Stimulated activated CD4-positive, alpha-beta T cell treated with anti-CD3 and anti-CD28 coated beads, Interleukin-15, amount 100 ng/mL, for 24 hours (primary cell): ENCODE measurements at regions not wholly inside any gene's neighbourhood (a gene's known extent, or its start where the extent isn't known, plus 50 kb on each side); places are given as distances from the start of the nearest gene placed in this dataset.
"Not testable (repeated sequence)": the region's sequence is repeated elsewhere in the genome, so short reads cannot be mapped to it uniquely, and the experiment has no call there.

ENCODE experiments used
- DNase-seq: peaks from one replicate; pipeline ENCODE4 v3.0.0-alpha.2; 2020

GRCh38 chr6:144397141-144397540 is 112.0 kb downstream of the UTRN start:
- DNase-seq, result no peak

- DNase-seq, result no peak
Measured at GRCh38 chr6:144400321-144400720, 115.2 kb downstream of the UTRN start.

- no peak for DNase-seq
Measured at GRCh38 chr6:144401736-144402733, 116.9 kb downstream of the UTRN start.

DNA sequence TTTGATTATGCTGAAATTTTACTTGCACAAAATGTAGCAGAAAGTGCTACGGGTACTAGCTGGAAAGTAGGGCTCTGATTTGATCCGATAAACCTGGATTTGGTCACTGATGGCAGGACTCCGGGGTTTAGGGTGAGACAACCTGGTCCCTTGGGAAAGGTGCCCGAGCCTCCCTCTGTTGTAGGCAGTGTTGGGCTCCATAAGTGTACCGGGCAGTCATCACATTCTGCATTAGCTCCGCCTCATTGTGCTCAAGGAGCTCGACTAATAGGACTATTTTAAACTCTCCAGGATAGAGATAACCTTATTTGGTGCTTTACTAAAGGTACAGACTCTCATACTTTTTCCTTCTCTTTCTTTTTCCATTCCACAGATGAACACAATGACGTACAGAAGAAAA is 117.6 kb downstream of the UTRN start:
- DNase-seq, result no peak

DNA sequence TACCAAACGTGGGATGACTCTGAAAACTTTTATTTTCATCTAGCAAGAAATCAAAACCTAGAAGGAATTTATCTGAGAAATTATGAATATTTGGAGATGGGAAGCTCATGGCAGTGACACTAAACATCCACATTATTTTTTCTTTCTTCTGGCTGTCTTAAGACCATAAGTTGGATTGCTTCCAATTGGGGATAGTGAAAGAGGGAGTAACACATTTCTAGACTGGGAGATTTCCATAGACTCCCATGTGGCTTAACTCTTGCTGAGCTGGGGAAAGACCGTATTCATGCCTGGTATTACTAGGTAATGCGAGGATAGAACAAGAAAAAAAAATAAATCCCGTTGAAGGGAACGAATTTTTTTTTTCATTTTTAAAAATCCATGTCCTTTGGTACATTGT is 120.0 kb downstream of the UTRN start:
- DNase-seq, result no peak

DNA sequence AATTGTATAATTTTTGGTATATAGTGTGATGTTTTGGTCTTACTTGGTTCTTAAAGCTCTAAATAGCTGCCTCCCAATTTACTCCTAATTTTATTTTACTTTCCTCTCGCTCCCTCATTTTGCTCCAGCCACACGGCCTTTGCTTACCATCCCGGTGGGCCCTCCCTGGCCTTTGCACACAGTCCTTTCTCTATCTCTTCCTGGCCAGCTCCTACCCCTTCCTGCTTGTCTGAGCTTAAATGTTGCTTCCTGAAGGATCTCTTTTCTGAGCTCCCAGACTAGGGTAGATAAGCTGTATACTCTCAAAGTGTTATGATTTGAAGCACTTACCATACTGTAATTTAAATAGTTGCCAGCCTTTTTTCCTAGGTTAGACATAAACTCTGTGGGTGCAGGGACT is 121.7 kb downstream of the UTRN start:
- DNase-seq, result no peak

GRCh38 chr6:144408161-144408560 is 123.0 kb downstream of the UTRN start:
- DNase-seq, result no peak

DNA sequence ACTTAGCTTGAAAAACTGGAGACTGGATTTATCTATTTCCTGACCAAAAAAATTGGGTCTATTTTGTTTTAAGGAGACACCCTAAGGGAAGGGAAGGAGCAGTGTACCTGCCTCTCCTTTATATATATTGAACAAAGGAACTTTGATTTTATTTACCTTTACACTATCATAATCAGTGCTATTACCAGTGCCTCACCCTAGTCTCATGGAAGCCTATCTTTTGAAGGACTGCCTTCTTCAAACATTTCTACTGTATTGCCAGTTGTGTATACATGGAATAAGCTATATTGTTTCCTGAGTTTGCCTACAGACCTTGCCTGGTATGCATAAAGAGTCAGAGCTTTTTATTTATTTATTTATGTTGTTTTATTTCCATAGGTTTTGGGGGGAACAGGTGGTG is 124.9 kb downstream of the UTRN start:
- DNase-seq, result no peak

- DNase-seq, result not testable (repeated sequence)
Measured at GRCh38 chr6:144410574-144410973, 125.4 kb downstream of the UTRN start.

DNA sequence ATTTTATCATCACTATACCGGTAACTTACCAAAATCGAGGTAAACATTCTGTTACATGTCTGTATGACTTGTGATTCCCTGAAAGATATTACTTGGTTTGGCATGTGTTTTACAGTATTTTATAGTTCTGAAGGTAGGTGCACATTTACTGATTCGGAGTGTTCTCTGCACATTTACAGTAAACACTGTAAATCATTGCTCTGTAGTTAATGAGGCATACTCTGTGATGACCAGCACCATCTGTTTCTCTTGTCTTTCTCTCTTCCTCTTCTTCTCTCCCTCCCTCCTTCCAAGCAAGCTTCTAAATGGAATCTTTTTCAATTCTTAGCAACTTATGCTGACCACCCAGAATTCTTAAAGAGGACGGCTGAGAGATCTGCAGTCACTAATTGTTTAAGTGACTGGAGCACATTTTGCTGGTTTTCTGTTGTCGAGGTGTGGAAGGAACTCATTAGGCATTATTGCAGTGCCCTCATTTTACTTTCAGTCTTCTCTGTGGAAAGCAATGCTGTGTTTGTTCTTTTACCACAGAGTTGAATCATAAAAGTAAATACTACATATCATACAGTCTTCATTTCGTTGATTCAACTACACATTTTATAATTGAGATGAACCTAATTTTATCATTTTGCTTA is 126.5 kb downstream of the UTRN start:
- no peak for DNase-seq

DNA sequence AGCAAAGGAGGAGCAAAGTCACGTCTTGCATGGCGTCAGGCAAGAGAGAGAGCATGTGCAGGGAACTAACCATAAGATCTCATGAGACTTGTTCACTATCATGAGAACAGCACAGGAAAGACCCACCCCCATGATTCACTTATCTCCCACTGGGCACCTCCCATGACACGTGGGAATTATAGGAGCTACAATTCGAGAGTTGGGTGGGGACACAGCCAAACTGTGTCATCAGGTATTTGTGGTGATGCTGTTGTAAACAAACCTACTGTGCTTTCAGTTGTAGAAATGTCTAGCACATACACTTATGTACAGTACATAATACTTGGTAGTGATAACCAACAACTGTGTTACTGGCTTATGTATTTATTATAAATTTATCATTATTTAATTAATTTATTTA is 128.3 kb downstream of the UTRN start:
- DNase-seq, result no peak

GRCh38 chr6:144415014-144415413 is 129.9 kb downstream of the UTRN start:
- DNase-seq, result no peak

DNA sequence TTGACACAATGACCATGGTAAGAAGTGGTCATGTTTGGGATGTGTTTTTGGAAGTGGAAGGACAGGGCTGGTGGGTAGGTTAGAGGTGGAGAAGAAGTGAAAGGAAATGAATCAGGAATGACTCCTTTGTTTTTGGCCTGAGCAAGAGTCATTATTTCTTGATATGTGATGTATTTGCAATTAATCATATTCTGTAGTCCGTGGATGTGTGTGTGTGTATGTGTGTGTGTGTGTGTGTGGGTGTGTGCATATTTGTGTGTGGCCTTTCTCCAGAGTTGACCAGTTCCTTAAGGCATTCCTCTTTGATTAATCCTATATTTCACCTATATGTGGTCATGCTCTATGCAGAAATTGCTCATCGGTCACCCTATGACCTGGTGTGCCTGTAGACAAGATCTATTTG is 130.7 kb downstream of the UTRN start:
- no peak for DNase-seq

DNA sequence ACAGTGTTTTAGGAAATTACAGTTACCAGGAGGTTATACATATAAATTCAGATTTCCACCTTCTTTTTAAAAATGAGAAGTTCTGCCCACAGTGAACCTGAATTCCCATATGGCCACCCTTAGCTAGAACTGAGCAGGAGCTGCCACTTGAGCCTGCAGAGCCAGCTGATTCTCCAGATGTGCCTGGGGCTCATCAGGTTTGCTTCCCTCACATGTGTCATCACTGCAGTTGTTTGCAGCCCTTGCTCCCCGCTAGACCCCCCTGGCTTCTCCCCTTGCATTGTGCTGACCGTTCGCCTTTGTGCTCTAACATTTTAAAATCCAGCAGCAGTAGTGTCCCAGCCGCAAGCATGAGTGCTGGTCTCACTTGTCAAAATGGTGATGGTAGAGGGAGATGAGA is 131.1 kb downstream of the UTRN start:
- no peak for DNase-seq

DNA sequence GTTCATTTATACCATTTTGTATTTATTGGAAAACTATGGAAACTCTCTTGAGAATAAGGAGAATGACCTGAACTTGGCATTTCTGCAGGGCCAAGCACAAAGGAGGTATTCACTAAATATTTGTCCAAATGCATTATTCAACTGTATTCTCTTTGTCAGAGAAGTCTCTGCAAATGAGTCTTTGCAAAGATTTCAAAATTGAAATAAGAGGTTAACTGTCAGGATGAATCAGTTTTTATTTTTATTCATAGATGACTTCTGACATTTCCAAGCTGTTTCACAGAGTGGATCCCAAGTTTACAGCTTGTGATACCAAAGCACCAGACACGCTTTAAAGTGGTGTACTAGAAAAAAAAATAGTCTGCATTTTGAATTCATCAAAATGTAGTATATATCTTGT is 131.6 kb downstream of the UTRN start:
- no peak for DNase-seq

GRCh38 chr6:144417681-144418080 is 132.5 kb downstream of the UTRN start:
- no peak for DNase-seq

DNA sequence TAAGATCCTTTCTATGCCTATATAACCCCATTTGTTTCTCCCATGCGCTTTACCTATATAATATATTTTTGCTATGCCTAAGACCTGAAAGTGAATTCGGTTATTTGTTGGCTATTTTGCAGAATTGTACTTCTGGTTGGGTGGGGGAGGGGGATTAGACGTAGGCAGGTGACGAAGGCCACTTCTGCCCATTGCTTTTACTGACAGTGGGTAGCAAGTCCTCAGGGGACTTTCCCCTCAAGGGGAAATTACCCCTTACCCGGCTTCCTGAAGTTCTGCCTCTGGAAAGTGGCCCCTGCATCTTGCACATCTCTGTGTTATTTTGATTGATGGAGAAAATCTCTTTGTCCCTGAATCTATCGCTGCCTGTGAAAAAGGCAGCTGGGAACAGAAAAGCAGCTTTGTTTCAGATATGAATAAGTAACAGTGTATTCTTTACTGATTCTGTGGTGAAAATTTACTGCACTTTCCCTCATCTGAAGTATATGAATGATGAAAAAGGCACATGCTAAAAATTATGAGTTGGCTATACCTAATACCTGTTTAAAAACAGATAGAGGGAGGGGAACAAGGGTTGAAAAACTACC is 133.9 kb downstream of the UTRN start:
- no peak for DNase-seq

- no peak for DNase-seq
Measured at GRCh38 chr6:144423167-144423566, 138.0 kb downstream of the UTRN start.

DNA sequence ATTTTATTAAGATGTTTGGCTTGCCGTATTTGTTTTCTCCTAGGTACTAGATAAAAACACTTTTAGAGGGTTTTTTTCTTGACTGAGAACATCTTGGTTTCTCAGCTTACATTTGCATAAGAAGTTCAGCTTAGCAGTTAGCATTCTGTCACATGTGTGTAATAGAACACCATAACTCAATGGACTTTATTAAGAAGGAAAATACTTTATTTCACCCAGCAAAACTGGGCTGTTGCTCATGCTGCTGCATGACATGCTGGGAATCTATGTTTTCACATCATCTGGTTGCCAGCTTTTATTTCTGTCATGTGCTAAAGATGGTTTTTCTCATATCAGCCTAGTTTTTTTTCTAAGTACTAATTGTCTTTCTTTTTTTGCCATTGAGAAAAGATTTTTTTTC is 144.6 kb downstream of the UTRN start:
- DNase-seq, result no peak

DNA sequence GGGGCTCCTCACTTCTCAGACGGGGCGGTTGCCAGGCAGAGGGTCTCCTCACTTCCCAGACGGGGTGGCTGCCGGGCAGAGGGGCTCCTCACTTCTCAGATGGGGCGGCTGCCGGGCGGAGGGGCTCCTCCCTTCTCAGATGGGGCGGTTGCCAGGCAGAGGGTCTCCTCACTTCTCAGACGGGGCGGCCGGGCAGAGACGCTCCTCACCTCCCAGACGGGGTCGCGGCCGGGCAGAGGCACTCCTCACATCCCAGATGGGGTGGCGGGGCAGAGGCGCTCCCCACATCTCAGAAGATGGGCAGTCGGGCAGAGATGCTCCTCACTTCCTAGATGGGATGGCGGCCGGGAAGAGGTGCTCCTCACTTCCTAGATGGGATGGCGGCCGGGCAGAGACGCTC is 148.3 kb downstream of the UTRN start:
- DNase-seq, result not testable (repeated sequence)

DNA sequence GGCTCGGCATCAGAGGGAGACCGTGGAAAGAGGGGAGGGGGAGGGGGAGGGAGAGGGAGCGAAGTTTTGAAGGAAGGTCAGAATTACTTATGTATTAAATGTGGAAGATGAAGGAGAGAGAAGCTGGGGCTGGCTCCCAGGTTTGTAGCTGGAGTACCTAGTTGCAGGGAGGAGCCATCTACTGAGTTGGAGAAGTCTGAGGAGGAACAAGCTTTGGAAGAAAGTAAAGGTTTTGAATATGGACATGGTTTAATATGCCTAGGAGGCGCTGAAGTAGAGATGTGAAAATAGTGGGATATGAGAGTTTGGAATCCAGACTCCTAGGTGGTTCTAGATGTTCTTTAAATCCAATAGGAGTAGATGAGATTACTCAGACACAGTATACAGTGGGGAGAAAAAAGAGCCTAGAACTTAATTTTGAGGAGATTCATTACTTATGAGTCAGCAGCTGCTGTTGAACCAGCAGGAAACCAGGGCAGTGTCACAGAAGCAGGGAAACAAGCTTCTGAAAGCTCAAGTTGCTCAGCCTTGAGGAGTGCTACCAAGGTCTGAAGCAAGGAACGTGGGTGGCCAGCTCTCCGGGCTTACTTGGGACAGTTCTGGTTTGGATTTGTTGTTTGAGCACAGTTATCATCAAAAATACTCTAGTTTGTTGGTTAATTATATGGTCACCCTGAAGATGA is 149.3 kb downstream of the UTRN start:
- DNase-seq, result no peak

DNA sequence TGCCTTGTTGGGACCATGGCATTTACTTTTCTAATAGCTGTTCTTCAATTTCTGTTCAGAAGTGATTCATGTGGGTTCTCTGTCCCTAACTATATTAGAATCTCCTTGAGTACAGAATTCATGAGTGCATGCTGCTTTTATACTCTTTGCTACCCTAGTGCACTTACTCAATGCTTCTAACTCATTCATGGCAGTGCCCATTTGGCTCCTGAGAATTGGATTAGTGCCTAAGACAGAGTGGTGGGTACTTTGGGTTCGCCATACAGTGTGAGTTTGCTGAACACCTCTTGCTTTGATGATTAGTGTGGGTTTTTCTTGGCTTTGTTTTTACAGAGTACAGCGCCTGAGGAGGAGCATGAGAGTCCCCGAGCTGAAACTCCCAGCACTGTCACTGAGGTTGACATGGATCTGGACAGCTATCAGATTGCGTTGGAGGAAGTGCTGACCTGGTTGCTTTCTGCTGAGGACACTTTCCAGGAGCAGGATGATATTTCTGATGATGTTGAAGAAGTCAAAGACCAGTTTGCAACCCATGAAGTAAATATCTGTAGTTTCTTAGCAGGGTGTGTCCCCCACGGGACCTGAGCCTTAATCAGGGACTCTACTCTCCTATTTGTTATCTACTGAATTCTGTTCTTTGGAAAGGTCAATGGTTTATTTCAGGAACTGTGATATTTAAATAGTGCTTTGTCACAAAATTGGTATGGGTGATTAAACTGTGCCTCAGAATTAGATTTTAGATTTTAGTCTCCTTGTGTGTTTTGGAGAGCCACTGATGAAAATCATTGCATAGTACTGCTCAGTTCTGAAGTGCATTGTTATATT is 150.7 kb downstream of the UTRN start:
- DNase-seq, result no peak
